Putamen (tissue), 1 donor: ENCODE measurements at regions not wholly inside any gene's neighbourhood (a gene's known extent, or its start where the extent isn't known, plus 50 kb on each side); places are given as distances from the start of the nearest gene placed in this dataset.
"Not testable (repeated sequence)": the region's sequence is repeated elsewhere in the genome, so short reads cannot be mapped to it uniquely, and the experiment has no call there.

Experiments
- DNase-seq: peaks from one replicate; pipeline ENCODE4 v3.0.0-alpha.2; 2016; ENCODE audit warnings: low spot score

GRCh38 chr10:8311526-8312070 lies 257.1 kb downstream of the GATA3 start:
- no peak for DNase-seq

GRCh38 chr10:8312079-8312478 lies 257.6 kb downstream of the GATA3 start:
- DNase-seq: peak; percentile 49

- no peak for DNase-seq
These were observed 258.3 kb downstream of the GATA3 start for GRCh38 chr10:8312781-8313180.

GRCh38 chr10:8314486-8314885 lies 260.0 kb downstream of the GATA3 start:
- no peak for DNase-seq

- DNase-seq: no peak
These were observed 261.1 kb downstream of the GATA3 start for GRCh38 chr10:8315619-8316021.

- DNase-seq: no peak
These were observed 261.8 kb downstream of the GATA3 start for GRCh38 chr10:8316284-8316683.

GRCh38 chr10:8318429-8318828 lies 263.9 kb downstream of the GATA3 start:
- DNase-seq: not testable (repeated sequence)

- no peak for DNase-seq
These were observed 264.5 kb downstream of the GATA3 start for GRCh38 chr10:8318956-8319355.

- no peak for DNase-seq
These were observed 265.2 kb downstream of the GATA3 start for GRCh38 chr10:8319704-8320103.

GRCh38 chr10:8321990-8322389 lies 267.5 kb downstream of the GATA3 start:
- no peak for DNase-seq

- DNase-seq: no peak
These were observed 269.1 kb downstream of the GATA3 start for GRCh38 chr10:8323428-8324054.

GRCh38 chr10:8325024-8325980 lies 270.8 kb downstream of the GATA3 start:
- DNase-seq: peak; percentile 37

- no peak for DNase-seq
These were observed 272.1 kb downstream of the GATA3 start for GRCh38 chr10:8326396-8327139.

- DNase-seq: no peak
These were observed 272.6 kb downstream of the GATA3 start for GRCh38 chr10:8327140-8327423.

GRCh38 chr10:8331387-8331786 lies 276.9 kb downstream of the GATA3 start:
- DNase-seq: no peak

GRCh38 chr10:8331896-8332729 lies 277.6 kb downstream of the GATA3 start:
- DNase-seq: peak; percentile 36

- DNase-seq: no peak
These were observed 278.2 kb downstream of the GATA3 start for GRCh38 chr10:8332730-8333111.

GRCh38 chr10:8334631-8335030 lies 280.1 kb downstream of the GATA3 start:
- DNase-seq: no peak

GRCh38 chr10:8336629-8337331 lies 282.3 kb downstream of the GATA3 start:
- DNase-seq: no peak

- no peak for DNase-seq
These were observed 282.8 kb downstream of the GATA3 start for GRCh38 chr10:8337332-8337651.

- DNase-seq: no peak
These were observed 283.8 kb downstream of the GATA3 start for GRCh38 chr10:8338177-8338766.
